HG03457 (cell line): ENCODE measurements at regions not wholly inside any gene's neighbourhood (a gene's known extent, or its start where the extent isn't known, plus 50 kb on each side); places are given as distances from the start of the nearest gene placed in this dataset.

Experiments used
- ATAC-seq: cut with Tn5 transposase; IDR thresholded peaks from one replicate; pipeline ENCODE4 v1.9.1; 2021; ENCODE audit warnings: moderate number of reproducible peaks; ENCODE audit not compliant: unreplicated experiment

GRCh38 chr5:56434986-56435385, 201.9 kb upstream of the ANKRD55 start:
- ATAC-seq: no peak

GRCh38 chr5:56433039-56433617, 200.0 kb upstream of the ANKRD55 start:
- ATAC-seq: no peak

GRCh38 chr5:56432321-56432720, 199.2 kb upstream of the ANKRD55 start:
- ATAC-seq: no peak

DNA sequence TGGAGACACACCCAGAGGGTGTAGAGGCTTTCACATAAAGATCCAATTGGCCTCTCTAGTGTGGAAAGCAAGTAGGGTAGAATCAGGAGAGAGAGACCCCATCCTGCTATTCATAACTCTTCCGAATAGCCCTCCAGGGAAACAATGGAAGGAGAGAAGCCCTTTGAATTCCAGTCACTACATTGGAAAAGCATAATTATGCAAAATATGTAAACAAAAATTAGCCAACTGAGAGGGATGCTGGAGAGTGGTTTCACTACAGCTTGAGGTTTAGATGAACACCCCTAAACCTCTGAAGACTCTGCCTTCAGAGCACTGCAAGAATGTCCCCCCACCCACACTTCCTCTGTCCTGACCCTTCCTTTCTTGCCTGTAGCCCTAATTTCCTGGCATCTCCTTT, 197.3 kb upstream of the ANKRD55 start:
- ATAC-seq: no peak

DNA sequence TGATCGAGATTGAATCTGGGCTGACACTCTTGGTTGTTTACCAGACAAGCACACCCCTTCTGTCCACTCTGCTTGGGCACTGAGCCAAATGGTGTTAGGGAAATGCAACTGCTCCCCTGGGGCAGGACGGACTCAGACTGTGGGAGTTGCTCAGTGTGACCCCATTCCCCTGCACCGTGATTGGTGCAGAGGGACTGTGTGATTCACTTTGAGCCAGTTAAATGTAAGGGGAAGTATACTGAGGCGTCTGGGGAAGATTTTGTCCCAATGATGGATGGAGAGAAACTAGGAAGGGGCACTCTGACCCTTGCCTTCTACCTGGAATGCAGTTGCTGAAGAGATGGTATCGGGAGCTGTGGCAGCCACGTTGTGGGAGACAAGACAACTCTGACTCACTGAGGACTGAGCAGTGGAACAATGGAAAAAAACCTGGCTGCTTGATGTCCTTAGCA, 196.0 kb upstream of the ANKRD55 start:
- ATAC-seq: no peak

- no peak for ATAC-seq
Measured at GRCh38 chr5:56426693-56427092, 193.6 kb upstream of the ANKRD55 start.

DNA sequence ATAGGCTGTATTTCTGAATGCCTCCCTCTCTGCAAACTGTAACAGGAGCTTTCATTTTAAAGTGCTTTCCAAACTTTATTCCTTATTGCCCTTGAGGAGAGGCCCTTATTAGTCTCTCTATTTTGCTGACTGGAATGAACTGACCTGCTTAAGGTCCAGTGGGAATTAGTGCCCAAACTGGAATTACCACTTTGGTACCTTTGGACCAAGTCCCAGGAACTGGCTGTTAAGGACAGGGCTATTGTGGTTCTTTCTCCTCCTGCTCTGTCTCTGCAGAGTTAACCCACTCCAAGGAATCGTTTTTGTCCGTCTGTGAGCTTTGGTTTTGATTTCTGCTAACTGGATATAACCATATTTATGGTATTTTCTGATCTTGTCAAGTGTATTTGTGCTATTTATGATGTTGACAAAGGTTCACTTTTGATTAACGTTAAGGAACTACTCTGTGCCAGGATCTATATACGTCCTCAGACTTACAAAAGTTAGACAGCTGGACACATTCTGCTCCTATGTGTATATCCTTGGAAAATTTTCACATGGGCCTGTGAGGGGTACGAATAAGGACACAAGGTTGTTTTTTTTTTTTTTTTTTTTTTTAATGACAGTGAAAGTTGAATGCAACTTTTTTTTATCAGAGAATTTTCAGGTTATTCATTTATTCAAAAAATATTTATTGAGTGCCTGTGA, 189.1 kb upstream of the ANKRD55 start:
- no peak for ATAC-seq

GRCh38 chr5:56421246-56422075, 188.3 kb upstream of the ANKRD55 start:
- no peak for ATAC-seq

DNA sequence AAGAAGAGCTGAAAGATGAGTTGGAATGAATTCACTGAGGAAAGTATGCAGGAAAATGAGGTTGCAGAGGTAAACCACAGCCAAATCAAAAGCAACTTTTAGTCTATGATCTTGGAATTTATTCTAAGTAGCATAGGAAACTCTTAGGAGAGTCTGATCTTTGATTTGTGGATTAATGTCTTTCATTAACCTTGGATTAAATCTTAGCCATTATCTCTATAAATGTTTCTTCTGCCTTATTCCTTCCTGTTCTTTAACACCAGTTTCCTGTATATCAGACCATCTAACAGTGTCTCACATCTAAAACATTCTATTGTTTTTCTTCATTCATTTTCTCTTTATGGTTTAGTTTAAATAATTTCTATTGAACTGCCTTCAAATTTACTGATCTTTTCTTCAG, 187.2 kb upstream of the ANKRD55 start:
- ATAC-seq: no peak

DNA sequence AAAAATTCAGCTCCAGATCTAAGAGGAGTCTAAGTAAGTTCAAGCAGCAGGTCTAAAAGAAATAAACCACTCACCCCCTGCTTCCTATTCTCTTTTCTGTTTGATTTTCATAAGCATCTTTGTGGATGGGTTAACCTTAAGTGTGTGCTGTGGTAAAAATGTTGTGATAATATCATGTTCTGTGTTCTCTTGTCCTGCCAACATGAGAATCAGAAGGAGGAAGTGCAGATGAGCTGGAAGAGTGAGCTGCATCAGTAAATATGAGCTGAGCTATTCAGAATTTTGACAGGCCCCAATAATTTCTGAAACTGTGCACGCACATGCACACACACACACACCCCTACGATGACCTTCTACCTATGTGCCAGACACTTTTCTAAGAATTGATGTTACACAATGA, 186.5 kb upstream of the ANKRD55 start:
- ATAC-seq: no peak

DNA sequence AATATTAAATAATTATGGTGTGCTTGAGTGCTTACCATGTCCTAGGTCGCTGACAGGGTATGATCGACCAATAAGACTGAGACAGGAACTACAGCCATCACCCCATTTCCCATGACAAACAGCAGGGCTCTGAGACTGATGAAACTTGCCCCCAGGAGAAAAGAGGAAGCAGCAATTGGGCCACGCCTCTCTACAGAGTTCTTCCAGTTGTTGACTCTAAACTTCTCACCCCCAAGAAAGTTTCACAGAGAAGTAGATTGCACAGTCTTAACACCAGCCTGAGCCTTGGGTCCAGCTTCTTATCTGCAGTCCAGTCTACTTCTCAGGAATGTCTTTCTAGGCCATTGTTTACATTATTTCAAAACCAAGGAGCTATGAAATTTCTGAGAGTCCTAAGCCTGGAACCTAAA, 182.2 kb upstream of the ANKRD55 start:
- peak; percentile 84 for ATAC-seq

GRCh38 chr5:56414066-56414465, 180.9 kb upstream of the ANKRD55 start:
- ATAC-seq: no peak

- no peak for ATAC-seq
Measured at GRCh38 chr5:56413546-56413945, 180.4 kb upstream of the ANKRD55 start.

DNA sequence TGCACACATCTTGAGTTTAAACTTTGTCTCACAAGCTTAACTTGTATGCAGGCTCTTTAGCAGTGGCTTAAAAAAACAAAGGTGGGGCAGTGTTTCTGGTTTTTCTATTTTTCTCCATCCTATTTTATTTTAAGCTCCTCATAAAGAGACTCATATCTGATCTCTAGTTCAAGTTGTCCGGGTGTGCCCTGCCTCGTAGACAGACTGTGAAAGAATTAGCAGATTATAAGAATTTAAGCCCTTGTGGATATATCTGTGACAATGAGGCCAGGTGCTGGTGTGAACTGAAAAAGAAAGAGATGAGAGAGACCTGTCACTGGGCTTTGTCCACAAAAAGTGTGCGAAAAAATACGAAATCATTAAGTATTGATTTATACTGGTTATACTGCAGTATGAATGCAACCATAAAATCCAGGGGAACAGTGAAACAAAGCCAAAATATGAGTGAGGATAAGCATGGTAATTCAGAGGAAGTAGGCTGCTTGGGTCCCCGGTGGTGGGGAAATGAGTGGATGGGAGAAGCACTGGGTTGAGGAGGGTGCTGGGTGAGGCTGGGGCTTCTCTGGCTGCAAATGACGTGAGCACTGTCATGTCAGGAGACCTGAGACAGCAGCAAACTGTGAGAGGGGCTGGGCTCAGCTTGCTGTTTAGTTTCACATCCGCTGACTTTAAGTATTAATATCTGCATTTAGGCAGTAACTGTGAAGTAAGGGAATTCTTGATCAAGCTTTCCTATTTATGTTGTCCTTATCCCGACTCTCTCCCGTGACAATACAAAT, 179.7 kb upstream of the ANKRD55 start:
- ATAC-seq: peak; percentile 82

- ATAC-seq: no peak
Measured at GRCh38 chr5:56410696-56411095, 177.6 kb upstream of the ANKRD55 start.

- ATAC-seq: no peak
Measured at GRCh38 chr5:56409331-56410190, 176.4 kb upstream of the ANKRD55 start.

- no peak for ATAC-seq
Measured at GRCh38 chr5:56406838-56407237, 173.7 kb upstream of the ANKRD55 start.

GRCh38 chr5:56406221-56406620, 173.1 kb upstream of the ANKRD55 start:
- no peak for ATAC-seq

- no peak for ATAC-seq
Measured at GRCh38 chr5:56405116-56405908, 172.2 kb upstream of the ANKRD55 start.
